Gastrocnemius medialis (tissue), 4 donors: ENCODE measurements at regions not wholly inside any gene's neighbourhood (a gene's known extent, or its start where the extent isn't known, plus 50 kb on each side); places are given as distances from the start of the nearest gene placed in this dataset.

Experiments
- ATAC-seq, 2 donors: fragments of 150-250 bp; one replicate each; pipeline ENCODE4 v1.9.1; 2016
- DNase-seq, 2 donors: peaks; one replicate each; pipeline ENCODE4 v3.0.0-alpha.2; 2019
- H3K27ac ChIP-seq, 4 donors: fragments of 200-600 bp; sonication (generic); 1 replicate in 1 of 4; 2 replicates in 3 of 4; pipeline ENCODE4 v1.5.1; 2016 to 2018; ENCODE audit warnings: mild to moderate bottlenecking in 2 of 4, moderate library complexity in 1 of 4
- H3K27me3 ChIP-seq, 3 donors: fragments of 200-600 bp; sonication (generic) in 2 of 3; 1 replicate in 1 of 3; 2 replicates in 2 of 3; pipeline versions ENCODE4 v1.5.1 to v1.6.0; 2016 to 2019; ENCODE audit warnings: mild to moderate bottlenecking in 1 of 3, moderate library complexity in 1 of 3
- H3K36me3 ChIP-seq, 2 donors: fragments of 200-600 bp; sonication (generic) in 1 of 2; one replicate each; pipeline ENCODE4 v1.5.1; 2017 to 2018
- H3K4me1 ChIP-seq, 2 donors: fragments of 200-600 bp; sonication (generic) in 1 of 2; one replicate each; pipeline ENCODE4 v1.5.1; 2016 to 2017; ENCODE audit warnings: mild to moderate bottlenecking in 2 of 2
- H3K4me3 ChIP-seq, 4 donors: fragments of 200-600 bp; sonication (generic) in 3 of 4; 1 replicate in 1 of 4; 2 replicates in 3 of 4; pipeline ENCODE4 v1.5.1; 2016 to 2019; ENCODE audit warnings: mild to moderate bottlenecking in 2 of 4
- H3K9me3 ChIP-seq, 3 donors: fragments of 200-600 bp; sonication (generic) in 2 of 3; 1 replicate in 1 of 3; 2 replicates in 2 of 3; pipeline ENCODE4 v1.5.1; 2016 to 2019
- CTCF ChIP-seq, 5 experiments: fragments of 450-650 bp in 3 of 5; fragments of 200-600 bp in 2 of 5; sonication (generic) in 2 of 5; IDR thresholded peaks in 4 of 5; conservative IDR thresholded peaks in 1 of 5; 1 replicate in 4 of 5; 2 replicates in 1 of 5; pipeline ENCODE4 v1.5.1; 2016 to 2019; ENCODE audit warnings: antibody characterized with exemption in 5 of 5, mild to moderate bottlenecking in 3 of 5, moderate library complexity in 3 of 5
- POLR2A ChIP-seq, 2 donors: fragments of 450-650 bp; IDR thresholded peaks; one replicate each; pipeline ENCODE4 v1.6.1; 2017; ENCODE audit warnings: antibody characterized with exemption in 2 of 2, mild to moderate bottlenecking in 2 of 2, moderate library complexity in 2 of 2
- in situ Hi-C, 4 donors: fragments of 200-750 bp; cut with MboI; loops; one replicate each; pipeline versions ENCODE4 v1.15.0 to v1.8.0; 2017; ENCODE audit warnings: low sequenced_read_pairs in 4 of 4
- intact Hi-C: fragments of 100-400 bp; cut with DNase I; formaldehyde crosslinking; loops from one replicate; pipeline ENCODE4 v1.15.1; 2023; ENCODE audit warnings: low total_unique reads

- in situ Hi-C loops (loop anchor here in 1 of 4 donors (25.0 kb wide), 1 partner anchor 97 kb away; the partner anchor contains the start of gene PPM1H), intact Hi-C loops (no loop called here)
- TF ChIP-seq CTCF (IDR thresholded peaks at IDR 0.05 in 4 of 5, conservative IDR thresholded peaks at IDR 0.05 in 1 of 5) (no peak), POLR2A (IDR thresholded peaks at IDR 0.05) (no peak)
- DNase-seq (no peak), ATAC-seq (no peak)
- no peaks in the 10 kb centered on the region for H3K4me1 ChIP-seq
- H3K36me3 ChIP-seq, result no peaks in the 10 kb centered on the region
- no peaks in the 10 kb centered on the region for H3K9me3 ChIP-seq
- H3K27ac ChIP-seq, result no peak overlapping the region
- H3K27me3 ChIP-seq, result no peaks in the 10 kb centered on the region
- no peak overlapping the region for H3K4me3 ChIP-seq
Measured at GRCh38 chr12:63034601-63035000, 99.7 kb upstream of the PPM1H start.

GRCh38 chr12:63029676-63030075 is 94.7 kb upstream of the PPM1H start:
- Histone ChIP-seq H3K27ac (no peak overlapping the region), H3K27me3 (no peaks in the 10 kb centered on the region), H3K4me1 (no peaks in the 10 kb centered on the region), H3K4me3 (no peak overlapping the region), H3K36me3 (no peaks in the 10 kb centered on the region), H3K9me3 (no peaks in the 10 kb centered on the region)
- in situ Hi-C loops (loop anchor here in 1 of 4 donors (25.0 kb wide), 1 partner anchor 92 kb away; the partner anchor contains the start of gene PPM1H), intact Hi-C loops (no loop called here)
- TF ChIP-seq POLR2A (IDR thresholded peaks at IDR 0.05) (no peak), CTCF (IDR thresholded peaks at IDR 0.05 in 4 of 5, conservative IDR thresholded peaks at IDR 0.05 in 1 of 5) (no peak)
- ATAC-seq, result no peak
- no peak for DNase-seq

DNA sequence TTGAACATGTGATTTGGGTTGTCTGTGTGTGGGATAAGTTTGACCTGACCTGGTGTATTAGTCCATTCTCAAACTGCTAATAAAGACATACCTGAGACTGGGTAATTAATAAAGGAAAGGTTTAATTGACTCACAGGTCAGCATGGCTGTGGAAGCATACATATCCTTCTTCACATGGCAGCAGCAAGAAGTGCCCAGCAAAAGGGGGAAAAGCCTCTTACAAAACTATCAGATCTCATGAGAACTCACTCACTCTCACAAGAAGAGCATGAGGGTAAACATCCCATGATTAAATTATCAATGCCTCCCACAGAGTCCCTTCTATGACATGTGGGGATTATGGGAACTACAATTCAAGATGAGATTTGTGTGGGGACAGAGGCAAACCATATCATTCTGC is 94.0 kb upstream of the PPM1H start:
- Histone ChIP-seq H3K4me3 (no peak overlapping the region), H3K36me3 (no peaks in the 10 kb centered on the region), H3K9me3 (no peaks in the 10 kb centered on the region), H3K27ac (no peak overlapping the region), H3K27me3 (no peaks in the 10 kb centered on the region), H3K4me1 (no peaks in the 10 kb centered on the region)
- in situ Hi-C loops, result loop anchor here in 1 of 4 donors (25.0 kb wide), 1 partner anchor 92 kb away; the partner anchor contains the start of gene PPM1H
- intact Hi-C loops, result no loop called here
- no peak for DNase-seq
- no peak for ATAC-seq
- no peak for TF ChIP-seq CTCF (IDR thresholded peaks at IDR 0.05 in 4 of 5, conservative IDR thresholded peaks at IDR 0.05 in 1 of 5)
- TF ChIP-seq POLR2A (IDR thresholded peaks at IDR 0.05), result no peak

GRCh38 chr12:63025116-63025515 is 90.2 kb upstream of the PPM1H start:
- Histone ChIP-seq H3K4me1 (no peaks in the 10 kb centered on the region), H3K9me3 (no peaks in the 10 kb centered on the region), H3K27me3 (no peaks in the 10 kb centered on the region), H3K27ac (no peak overlapping the region), H3K36me3 (no peaks in the 10 kb centered on the region), H3K4me3 (no peak overlapping the region)
- in situ Hi-C loops, result loop anchor here in 1 of 4 donors (25.0 kb wide), 1 partner anchor 88 kb away; the partner anchor contains the start of gene PPM1H
- TF ChIP-seq CTCF (IDR thresholded peaks at IDR 0.05 in 4 of 5, conservative IDR thresholded peaks at IDR 0.05 in 1 of 5) (no peak), POLR2A (IDR thresholded peaks at IDR 0.05) (no peak)
- ATAC-seq, result no peak
- no peak for DNase-seq
- intact Hi-C loops, result no loop called here

DNA sequence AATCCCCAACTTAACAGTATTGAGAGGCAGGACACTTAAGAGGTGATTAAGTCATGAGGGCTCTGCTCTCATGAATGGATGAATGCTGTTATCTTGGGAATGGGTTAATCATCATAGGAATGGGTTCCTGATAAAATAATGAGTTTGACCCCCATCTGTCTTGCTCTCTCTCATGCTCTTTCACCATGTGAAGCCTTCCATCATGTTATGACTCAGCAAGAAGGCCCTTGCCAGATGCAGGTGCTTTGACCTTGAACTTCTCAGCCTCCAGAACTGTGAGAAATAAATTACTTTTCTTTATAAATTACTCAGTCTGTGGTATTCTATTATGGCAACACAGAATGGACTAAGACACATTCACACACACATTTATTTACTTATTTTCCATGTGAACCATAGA is 89.0 kb upstream of the PPM1H start:
- Histone ChIP-seq H3K4me1 (no peaks in the 10 kb centered on the region), H3K27ac (no peak overlapping the region), H3K27me3 (no peaks in the 10 kb centered on the region), H3K4me3 (no peak overlapping the region), H3K36me3 (no peaks in the 10 kb centered on the region), H3K9me3 (no peaks in the 10 kb centered on the region)
- ATAC-seq (no peak), DNase-seq (no peak)
- TF ChIP-seq CTCF (IDR thresholded peaks at IDR 0.05 in 4 of 5, conservative IDR thresholded peaks at IDR 0.05 in 1 of 5), result no peak
- TF ChIP-seq POLR2A (IDR thresholded peaks at IDR 0.05), result no peak
- intact Hi-C loops, result no loop called here
- in situ Hi-C loops, result no loop called here
